ENCODE measurements at regions not wholly inside any gene's neighbourhood (a gene's known extent, or its start where the extent isn't known, plus 50 kb on each side); places are given as distances from the start of the nearest gene placed in this dataset.
"Not testable (repeated sequence)": the region's sequence is repeated elsewhere in the genome, so short reads cannot be mapped to it uniquely, and the experiment has no call there.

DNA sequence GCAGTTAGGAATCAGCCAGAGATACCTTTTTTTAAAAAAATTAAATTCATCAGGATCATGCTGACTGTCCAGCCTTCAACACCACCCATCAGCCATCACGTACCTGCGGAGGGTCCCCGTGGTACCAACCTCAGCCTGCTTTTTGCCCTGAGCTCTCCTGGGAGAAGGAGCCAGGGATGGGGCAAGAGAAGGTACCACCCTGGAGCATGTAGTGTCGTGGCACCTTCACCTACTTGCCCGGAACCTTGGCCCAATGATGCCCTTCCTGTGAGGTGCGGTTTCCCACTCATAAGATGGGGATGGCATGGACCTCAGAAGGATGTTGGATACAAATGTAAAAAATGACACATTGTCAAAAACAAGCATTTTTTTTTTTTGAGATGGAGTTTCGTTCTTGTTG lies 88.4 kb upstream of the C1orf174 start:
- no peak for DNase-seq

GRCh38 chr1:3989465-3989864 lies 89.4 kb upstream of the C1orf174 start:
- DNase-seq, result no peak

More for the DNA sequence above, 88.4 kb upstream of the C1orf174 start:
- intact Hi-C loops (cut with DNase I), result no loop called here

GRCh38 chr1:3992103-3992556 lies 92.1 kb upstream of the C1orf174 start:
- no peak for DNase-seq
- intact Hi-C loops (cut with DNase I), result no loop called here

More at GRCh38 chr1:3989465-3989864, 89.4 kb upstream of the C1orf174 start:
- intact Hi-C loops (cut with DNase I), result no loop called here

GRCh38 chr1:3992746-3993145 lies 92.7 kb upstream of the C1orf174 start:
- intact Hi-C loops (cut with DNase I), result no loop called here
- DNase-seq, result no peak

GRCh38 chr1:3993619-3994375 lies 93.7 kb upstream of the C1orf174 start:
- intact Hi-C loops (cut with DNase I), result no loop called here

DNA sequence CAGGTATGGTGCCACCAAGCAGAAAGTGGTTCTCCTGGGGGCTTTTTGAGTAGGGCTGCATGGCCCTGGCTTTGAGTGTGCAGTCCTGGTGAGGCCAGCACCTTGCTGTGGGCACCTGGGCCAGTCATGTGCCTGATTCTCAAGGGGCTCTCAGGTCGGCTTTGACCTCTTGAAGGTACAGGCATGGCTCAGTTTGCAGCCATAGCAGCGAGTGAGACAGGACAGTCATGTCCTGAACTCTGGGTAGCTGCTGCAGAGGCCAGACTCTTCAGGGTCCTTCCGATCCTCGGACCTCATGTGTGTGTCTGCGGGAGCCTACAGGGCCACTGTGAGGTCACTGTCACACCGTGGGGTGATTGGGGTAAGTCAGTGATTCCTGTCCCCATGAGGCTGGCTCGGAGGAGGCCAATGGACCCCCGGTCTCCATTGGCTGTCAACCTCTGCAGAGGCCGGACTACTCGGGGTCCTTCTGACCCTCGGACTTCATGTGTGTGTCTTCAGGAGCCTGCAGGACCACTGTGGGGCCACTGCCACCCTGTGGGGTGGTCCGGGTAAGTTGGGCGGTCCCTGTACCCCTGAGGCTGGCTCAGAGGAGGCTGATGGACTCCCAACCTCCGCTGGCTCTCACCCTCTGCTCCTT lies 95.2 kb upstream of the C1orf174 start:
- intact Hi-C loops (cut with DNase I), result no loop called here
- DNase-seq, result no peak

More at GRCh38 chr1:3993619-3994375, 93.7 kb upstream of the C1orf174 start:
- peak in 12 of 42 donors; percentile 11 to 68 (median 28) for DNase-seq

DNA sequence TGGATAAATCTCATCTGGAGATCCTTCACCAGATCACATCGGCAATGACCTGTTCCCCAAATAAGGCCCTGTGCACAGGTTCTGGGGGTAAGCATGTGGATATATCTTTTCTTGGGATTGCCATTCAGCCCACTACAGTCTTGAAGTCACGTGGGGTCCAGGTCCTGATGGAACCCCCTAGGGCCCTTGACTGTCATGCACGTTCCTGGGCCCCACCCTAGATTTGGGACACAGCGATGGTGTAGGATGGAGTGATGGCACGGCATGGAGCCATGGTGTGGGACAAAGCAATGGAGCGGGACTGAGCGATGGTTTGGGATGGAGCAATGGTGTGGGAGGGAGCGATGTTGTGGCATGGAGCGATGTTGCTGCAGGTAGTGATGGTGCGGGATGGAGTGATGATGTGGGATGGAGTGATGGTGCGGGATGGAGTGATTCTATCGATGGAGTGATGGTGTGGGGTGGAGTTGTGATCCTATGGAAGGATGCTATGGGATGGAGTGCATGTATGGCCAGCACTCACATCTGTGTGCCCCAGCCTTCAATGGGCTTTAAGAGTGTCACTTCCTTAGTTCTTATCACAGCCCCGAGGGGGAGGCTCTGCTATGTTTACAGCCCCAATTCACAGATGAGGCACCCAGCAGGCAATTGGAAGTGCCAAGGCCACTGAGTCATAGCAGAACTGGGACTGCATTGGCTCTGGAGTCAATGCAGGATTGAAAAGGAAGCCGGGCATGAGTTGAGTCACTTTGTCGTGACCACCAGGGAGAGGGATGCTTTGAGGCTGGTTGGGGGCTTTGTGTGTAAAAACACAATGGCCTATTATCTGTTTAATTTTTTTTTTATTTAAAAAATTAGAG lies 97.0 kb upstream of the C1orf174 start:
- no peak for DNase-seq
- intact Hi-C loops (cut with DNase I), result no loop called here

DNA sequence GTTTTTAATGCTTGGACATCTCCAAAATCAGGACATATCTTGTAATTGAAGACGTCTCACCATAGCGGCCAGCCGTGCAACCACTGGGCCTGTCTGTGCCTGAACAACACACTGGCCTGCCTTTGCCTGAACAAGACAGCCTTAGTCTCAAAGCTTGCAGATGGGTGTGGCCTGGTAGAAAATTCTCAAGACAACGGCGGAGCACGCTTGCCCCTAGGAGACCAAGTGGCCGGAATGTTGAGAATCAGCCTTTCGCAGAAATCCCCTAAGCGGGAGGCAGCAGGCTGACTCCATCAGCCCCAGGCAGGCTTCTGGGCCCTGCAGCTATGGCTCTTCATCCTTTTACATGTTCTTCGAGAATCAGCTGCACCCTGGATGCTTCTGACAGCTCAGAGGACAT lies 98.0 kb upstream of the C1orf174 start:
- intact Hi-C loops (cut with DNase I), result no loop called here
- no peak for DNase-seq

DNA sequence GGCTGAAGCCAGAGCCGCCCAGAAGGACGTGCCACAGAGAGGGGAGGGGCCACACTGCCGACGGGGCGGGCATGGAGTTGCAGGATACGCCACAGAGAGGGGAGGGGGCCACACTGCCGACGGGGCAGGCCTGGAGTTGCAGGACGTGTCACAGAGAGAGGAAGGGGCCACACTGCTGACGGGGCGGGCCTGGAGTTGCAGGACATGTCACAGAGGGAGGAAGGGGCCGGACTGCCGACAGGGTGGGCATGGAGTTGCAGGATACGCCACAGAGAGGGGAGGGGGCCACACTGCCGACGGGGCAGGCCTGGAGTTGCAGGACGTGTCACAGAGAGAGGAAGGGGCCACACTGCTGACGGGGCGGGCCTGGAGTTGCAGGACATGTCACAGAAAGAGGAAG lies 99.4 kb upstream of the C1orf174 start:
- intact Hi-C loops (cut with DNase I); DNase-seq: not testable (repeated sequence)

GRCh38 chr1:3999941-4000735 lies 100.1 kb upstream of the C1orf174 start:
- intact Hi-C loops (cut with DNase I), result no loop called here
- DNase-seq, result no peak

- intact Hi-C loops (cut with DNase I), result no loop called here
- DNase-seq, result no peak
Observed at GRCh38 chr1:4000811-4001251, 100.8 kb upstream of the C1orf174 start.

DNA sequence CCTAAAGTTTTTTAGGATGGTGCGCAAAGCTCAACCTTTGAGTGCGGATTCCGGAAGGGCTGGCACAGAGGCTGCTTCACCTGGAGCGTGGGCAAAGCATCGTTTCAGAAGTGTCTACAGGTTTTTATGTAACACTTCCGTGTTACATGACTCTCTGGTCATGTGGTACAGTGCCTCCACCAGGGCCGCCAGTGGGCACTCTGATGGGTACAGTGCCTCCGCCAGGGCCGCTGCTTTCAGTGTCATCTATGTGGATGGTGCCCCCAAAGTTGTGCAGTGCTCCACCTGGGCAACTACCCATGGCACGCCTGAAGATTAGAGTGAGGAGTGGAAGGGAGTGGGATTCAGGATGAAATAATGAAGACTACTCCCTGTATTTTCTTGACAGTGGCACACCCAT lies 101.4 kb upstream of the C1orf174 start:
- intact Hi-C loops (cut with DNase I), result no loop called here
- no peak for DNase-seq

- DNase-seq, result no peak
- intact Hi-C loops (cut with DNase I), result no loop called here
Observed at GRCh38 chr1:4002061-4002521, 102.0 kb upstream of the C1orf174 start.

DNA sequence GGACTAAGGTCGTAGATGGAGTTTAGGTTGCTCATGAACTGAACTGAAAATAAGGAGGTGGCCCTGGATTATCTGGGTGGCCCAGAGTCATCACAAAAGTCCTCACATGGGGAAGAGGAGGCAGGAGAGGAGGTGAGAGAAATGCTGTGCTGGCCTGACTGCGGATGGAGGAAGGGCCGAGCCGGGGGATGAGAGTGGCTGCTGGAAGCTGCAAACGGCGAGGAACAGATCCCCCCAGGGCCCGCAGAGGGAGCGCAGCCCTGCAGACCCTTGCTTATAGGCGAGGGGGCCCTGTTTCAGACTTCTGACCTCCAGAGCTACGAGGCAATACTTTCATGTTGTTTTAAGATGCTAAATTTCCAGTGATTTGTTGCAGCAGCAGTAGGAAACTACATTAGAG lies 102.7 kb upstream of the C1orf174 start:
- DNase-seq, result no peak
- intact Hi-C loops (cut with DNase I), result no loop called here

GRCh38 chr1:4003846-4004505 lies 103.9 kb upstream of the C1orf174 start:
- intact Hi-C loops (cut with DNase I), result no loop called here

DNA sequence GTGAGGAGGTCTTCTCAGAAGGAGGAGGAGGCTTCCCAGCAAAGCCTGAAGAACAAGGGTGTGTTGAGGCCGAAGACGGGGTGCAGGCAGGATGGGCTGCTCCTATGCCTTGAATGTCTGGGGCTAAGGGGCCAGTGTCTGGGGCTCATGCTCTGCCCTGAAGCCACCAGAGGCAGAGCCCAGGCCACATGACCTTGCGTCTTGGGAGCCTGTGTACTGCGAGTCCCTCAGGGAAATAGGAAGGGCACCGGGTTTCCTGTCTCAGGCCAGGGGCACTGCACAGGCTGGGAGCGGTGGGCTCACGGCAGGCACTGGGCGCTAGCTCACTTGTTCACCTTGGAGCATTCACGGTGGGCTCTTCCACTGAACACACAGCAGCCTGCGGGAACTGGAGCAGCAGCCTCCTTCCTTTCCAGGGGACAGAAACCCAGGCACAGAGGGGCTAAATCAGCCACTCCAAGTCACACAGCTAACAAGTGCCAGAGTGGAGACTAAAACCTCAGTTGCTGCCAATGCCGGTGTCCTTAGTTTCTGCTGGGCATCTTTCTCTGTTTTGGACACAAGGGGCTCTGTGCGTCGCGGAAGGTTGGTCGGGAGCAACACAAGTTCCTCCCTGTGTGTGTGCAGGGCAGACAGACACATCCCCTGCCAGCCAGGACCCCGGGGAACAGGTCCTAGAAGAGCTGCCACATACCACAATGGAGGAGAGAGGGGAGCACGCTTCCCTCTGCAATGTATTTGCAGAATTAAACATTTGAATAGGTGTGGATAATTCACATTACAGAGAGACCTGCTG lies 104.8 kb upstream of the C1orf174 start:
- DNase-seq, result no peak
- intact Hi-C loops (cut with DNase I), result no loop called here

More at GRCh38 chr1:4003846-4004505, 103.9 kb upstream of the C1orf174 start:
- DNase-seq, result peak in 1 of 42 donors; percentile 7

- intact Hi-C loops (cut with DNase I), result no loop called here
- peak in 3 of 42 donors; percentile 2 to 12 (median 5) for DNase-seq
Observed at GRCh38 chr1:4005431-4005830, 105.4 kb upstream of the C1orf174 start.

Data from head of caudate nucleus (tissue), 42 donors.